Parathyroid adenoma (tissue), 2 donors: ENCODE measurements at regions not wholly inside any gene's neighbourhood (a gene's known extent, or its start where the extent isn't known, plus 50 kb on each side); places are given as distances from the start of the nearest gene placed in this dataset.

ENCODE experiments used
- H2AFZ ChIP-seq: fragments of 300-600 bp; sonication (generic); one replicate; pipeline ENCODE4 v1.7.0; 2017; ENCODE audit warnings: antibody characterized with exemption, mild to moderate bottlenecking
- H3K27ac ChIP-seq: fragments of 300-600 bp; sonication (generic); one replicate; pipeline ENCODE4 v1.7.0; 2017
- H3K27me3 ChIP-seq: fragments of 300-600 bp; sonication (generic); one replicate; pipeline ENCODE4 v1.7.0; 2017; ENCODE audit warnings: low read length; ENCODE audit not compliant: control insufficient read depth, insufficient read depth
- H3K36me3 ChIP-seq: fragments of 300-600 bp; sonication (generic); one replicate; pipeline ENCODE4 v1.7.0; 2017; ENCODE audit warnings: low read length; ENCODE audit not compliant: control insufficient read depth, insufficient read depth
- H3K4me1 ChIP-seq: fragments of 300-600 bp; sonication (generic); one replicate; pipeline ENCODE4 v1.7.0; 2017; ENCODE audit warnings: control low read depth
- H3K4me2 ChIP-seq: fragments of 300-600 bp; sonication (generic); one replicate; pipeline ENCODE4 v1.7.0; 2017; ENCODE audit warnings: low read length
- H3K4me3 ChIP-seq: fragments of 300-600 bp; sonication (generic); one replicate; pipeline ENCODE4 v1.7.0; 2017; ENCODE audit warnings: low read depth, low read length
- H3K79me2 ChIP-seq: fragments of 300-600 bp; sonication (generic); one replicate; pipeline ENCODE4 v1.7.0; 2017; ENCODE audit warnings: control low read depth
- H3K9ac ChIP-seq: fragments of 300-600 bp; sonication (generic); one replicate; pipeline ENCODE4 v1.7.0; 2017; ENCODE audit warnings: mild to moderate bottlenecking
- H3K9me3 ChIP-seq: fragments of 300-600 bp; sonication (generic); one replicate; pipeline ENCODE4 v1.7.0; 2017; ENCODE audit warnings: low read length; ENCODE audit not compliant: control insufficient read depth
- CTCF ChIP-seq: fragments of 300-600 bp; sonication (generic); IDR thresholded peaks from one replicate; pipeline ENCODE4 v1.7.0; 2017; ENCODE audit warnings: antibody characterized with exemption, mild to moderate bottlenecking
- donor health status: primary hyperparathyroidism.

GRCh38 chr5:118211606-118212005 lies 776.7 kb downstream of the DTWD2 start:
- Histone ChIP-seq H3K9ac (no peak overlapping the region), H3K4me3 (no peak overlapping the region), H2AFZ (no peak overlapping the region), H3K4me2 (no peak overlapping the region), H3K9me3 (no peaks in the 10 kb centered on the region), H3K4me1 (no peaks in the 10 kb centered on the region), H3K27ac (no peak overlapping the region), H3K27me3 (no peaks in the 10 kb centered on the region), H3K79me2 (no peaks in the 10 kb centered on the region), H3K36me3 (no peaks in the 10 kb centered on the region)
- TF ChIP-seq CTCF = no peak

- Histone ChIP-seq H3K36me3 (no peaks in the 10 kb centered on the region), H3K27ac (no peak overlapping the region), H3K79me2 (no peaks in the 10 kb centered on the region), H3K4me1 (no peaks in the 10 kb centered on the region), H3K9ac (no peak overlapping the region), H3K4me2 (no peak overlapping the region), H3K4me3 (no peak overlapping the region), H3K9me3 (no peaks in the 10 kb centered on the region), H3K27me3 (no peaks in the 10 kb centered on the region), H2AFZ (no peak overlapping the region)
- TF ChIP-seq CTCF = no peak
These were observed 780.3 kb downstream of the DTWD2 start for GRCh38 chr5:118208031-118208453.

- no peak overlapping the region for H3K27ac ChIP-seq
- no peak overlapping the region for H3K9ac ChIP-seq
- no peak overlapping the region for H3K4me2 ChIP-seq
- no peaks in the 10 kb centered on the region for H3K4me1 ChIP-seq
- no peaks in the 10 kb centered on the region for H3K9me3 ChIP-seq
- TF ChIP-seq CTCF = no peak
- no peak overlapping the region for H2AFZ ChIP-seq
- no peaks in the 10 kb centered on the region for H3K27me3 ChIP-seq
- no peaks in the 10 kb centered on the region for H3K36me3 ChIP-seq
- H3K79me2 ChIP-seq = no peaks in the 10 kb centered on the region
- H3K4me3 ChIP-seq = no peak overlapping the region
These were observed 788.5 kb downstream of the DTWD2 start for GRCh38 chr5:118199801-118200200.

GRCh38 chr5:118196229-118196628 lies 792.1 kb downstream of the DTWD2 start:
- Histone ChIP-seq H3K9ac (no peak overlapping the region), H3K4me1 (no peaks in the 10 kb centered on the region), H3K27me3 (no peaks in the 10 kb centered on the region), H3K79me2 (no peaks in the 10 kb centered on the region), H3K4me2 (no peak overlapping the region), H3K9me3 (no peaks in the 10 kb centered on the region), H2AFZ (no peak overlapping the region), H3K4me3 (no peak overlapping the region), H3K27ac (no peak overlapping the region), H3K36me3 (no peaks in the 10 kb centered on the region)
- no peak for TF ChIP-seq CTCF

GRCh38 chr5:118195211-118195610 lies 793.1 kb downstream of the DTWD2 start:
- TF ChIP-seq CTCF = no peak
- Histone ChIP-seq H3K4me2 (no peak overlapping the region), H3K4me3 (no peak overlapping the region), H3K4me1 (no peaks in the 10 kb centered on the region), H3K36me3 (no peaks in the 10 kb centered on the region), H3K79me2 (no peaks in the 10 kb centered on the region), H3K27ac (no peak overlapping the region), H3K9me3 (no peaks in the 10 kb centered on the region), H3K27me3 (no peaks in the 10 kb centered on the region), H2AFZ (no peak overlapping the region), H3K9ac (no peak overlapping the region)
